OCI-LY1 (cell line): ENCODE measurements at regions not wholly inside any gene's neighbourhood (a gene's known extent, or its start where the extent isn't known, plus 50 kb on each side); places are given as distances from the start of the nearest gene placed in this dataset.

Experiments
- H2AFZ ChIP-seq: fragments of 200-600 bp; sonication (generic), shearing (Covaris generic); 2 replicates; pipeline ENCODE4 v1.6.0; 2014; ENCODE audit warnings: antibody characterized with exemption, mild to moderate bottlenecking, low read length
- H3F3A ChIP-seq: fragments of 200-600 bp; sonication (generic), shearing (Covaris generic); 2 replicates; pipeline ENCODE4 v1.6.0; 2014; ENCODE audit warnings: mild to moderate bottlenecking, antibody characterized with exemption, low read length, moderate library complexity; ENCODE audit not compliant: insufficient read depth
- H3K27ac ChIP-seq: fragments of 200-600 bp; sonication (generic); 2 replicates; pipeline ENCODE4 v1.5.1; 2014; ENCODE audit warnings: low read length, mixed run types, mild to moderate bottlenecking, low read depth; ENCODE audit not compliant: poor library complexity, severe bottlenecking
- H3K27me3 ChIP-seq: fragments of 200-600 bp; sonication (generic); 2 replicates; pipeline ENCODE4 v1.6.0; 2014; ENCODE audit warnings: antibody characterized with exemption, mild to moderate bottlenecking, low read length, moderate library complexity; ENCODE audit not compliant: insufficient read depth
- H3K36me3 ChIP-seq: fragments of 200-600 bp; sonication (generic); 2 replicates; pipeline ENCODE4 v1.6.1; 2014; ENCODE audit warnings: mild to moderate bottlenecking, antibody characterized with exemption, low read length, moderate library complexity, mixed read lengths; ENCODE audit not compliant: insufficient read depth
- H3K4me1 ChIP-seq: fragments of 200-600 bp; sonication (generic); 2 replicates; pipeline ENCODE4 v1.5.1; 2014; ENCODE audit warnings: mild to moderate bottlenecking, low read length, moderate library complexity; ENCODE audit not compliant: insufficient read depth, severe bottlenecking
- H3K4me2 ChIP-seq: fragments of 200-600 bp; sonication (generic), shearing (Covaris generic); 2 replicates; pipeline ENCODE4 v1.6.1; 2014; ENCODE audit warnings: low read length
- H3K4me3 ChIP-seq: fragments of 200-600 bp; sonication (generic); 2 replicates; pipeline ENCODE4 v1.5.1; 2014; ENCODE audit warnings: low read length, low read depth, mild to moderate bottlenecking, mixed read lengths; ENCODE audit not compliant: poor library complexity, severe bottlenecking
- H3K79me2 ChIP-seq: fragments of 200-600 bp; shearing (Covaris generic); 2 replicates; pipeline ENCODE4 v1.6.1; 2016; ENCODE audit warnings: mixed run types, low read length, mixed read lengths; ENCODE audit not compliant: insufficient read depth
- H3K9ac ChIP-seq: fragments of 200-600 bp; sonication (generic), shearing (Covaris generic); 2 replicates; pipeline ENCODE4 v1.6.1; 2014; ENCODE audit warnings: mild to moderate bottlenecking, low read length, mixed read lengths
- H3K9me2 ChIP-seq: fragments of 200-600 bp; sonication (generic), shearing (Covaris generic); 2 replicates; pipeline ENCODE4 v1.6.1; 2014; ENCODE audit warnings: low read depth, mild to moderate bottlenecking, low read length, mixed read lengths
- H3K9me3 ChIP-seq: fragments of 200-600 bp; shearing (Covaris generic); 2 replicates; pipeline ENCODE4 v1.6.1; 2014; ENCODE audit warnings: low read length, mixed read lengths
- H4K20me1 ChIP-seq: fragments of 200-600 bp; sonication (generic), shearing (Covaris generic); 2 replicates; pipeline ENCODE4 v1.6.0; 2016; ENCODE audit warnings: mild to moderate bottlenecking, low read length; ENCODE audit not compliant: insufficient read depth
- CTCF ChIP-seq: fragments of 200-600 bp; sonication (generic), shearing (Covaris generic); IDR thresholded peaks from 2 replicates; pipeline ENCODE4 v1.5.1; 2017; ENCODE audit warnings: mild to moderate bottlenecking, antibody characterized with exemption, low read length, moderate library complexity, mixed read lengths
- EZH2 ChIP-seq: fragments of 200-600 bp; sonication (generic), shearing (Covaris generic); IDR thresholded peaks from 2 replicates; pipeline ENCODE4 v1.8.0; 2017; ENCODE audit warnings: borderline replicate concordance, mixed run types, mild to moderate bottlenecking, antibody characterized with exemption, low read length, moderate library complexity, mixed read lengths

- Histone ChIP-seq H3K36me3 (no peaks in the 10 kb centered on the region), H3F3A (no peaks in the 10 kb centered on the region), H3K4me2 (no peak overlapping the region), H3K79me2 (no peaks in the 10 kb centered on the region), H3K9ac (no peak overlapping the region), H2AFZ (no peak overlapping the region), H3K27ac (no peak overlapping the region), H3K27me3 (no peaks in the 10 kb centered on the region), H3K9me2 (no peaks in the 10 kb centered on the region), H3K4me3 (no peak overlapping the region), H4K20me1 (no peaks in the 10 kb centered on the region), H3K4me1 (no peaks in the 10 kb centered on the region), H3K9me3 (no peaks in the 10 kb centered on the region)
- TF ChIP-seq EZH2 (no peak), CTCF (no peak)
Observed at GRCh38 chr2:6700335-6700734, 165.4 kb downstream of the CMPK2 start.

GRCh38 chr2:6704077-6704476, 161.6 kb downstream of the CMPK2 start:
- Histone ChIP-seq H3K4me2 (no peak overlapping the region), H4K20me1 (no peaks in the 10 kb centered on the region), H3K4me1 (no peaks in the 10 kb centered on the region), H3K9me2 (no peaks in the 10 kb centered on the region), H3K4me3 (no peak overlapping the region), H3K36me3 (no peaks in the 10 kb centered on the region), H3K27ac (no peak overlapping the region), H3K9me3 (no peaks in the 10 kb centered on the region), H3K79me2 (no peaks in the 10 kb centered on the region), H3K9ac (no peak overlapping the region), H2AFZ (no peak overlapping the region), H3K27me3 (no peaks in the 10 kb centered on the region), H3F3A (no peaks in the 10 kb centered on the region)
- TF ChIP-seq CTCF (no peak), EZH2 (no peak)

- H3K9me3 ChIP-seq = no peaks in the 10 kb centered on the region
- H3K9ac ChIP-seq = no peak overlapping the region
- H4K20me1 ChIP-seq = no peaks in the 10 kb centered on the region
- H3K4me1 ChIP-seq = no peaks in the 10 kb centered on the region
- no peak overlapping the region for H2AFZ ChIP-seq
- H3K4me3 ChIP-seq = no peak overlapping the region
- H3K27me3 ChIP-seq = no peaks in the 10 kb centered on the region
- no peaks in the 10 kb centered on the region for H3K36me3 ChIP-seq
- H3K79me2 ChIP-seq = no peaks in the 10 kb centered on the region
- no peaks in the 10 kb centered on the region for H3K9me2 ChIP-seq
- no peaks in the 10 kb centered on the region for H3F3A ChIP-seq
- H3K4me2 ChIP-seq = no peak overlapping the region
- TF ChIP-seq CTCF (no peak), EZH2 (no peak)
- H3K27ac ChIP-seq = no peak overlapping the region
Observed at GRCh38 chr2:6721395-6721794, 144.3 kb downstream of the CMPK2 start.
